B cell (primary cell): ENCODE measurements at regions not wholly inside any gene's neighbourhood (a gene's known extent, or its start where the extent isn't known, plus 50 kb on each side); places are given as distances from the start of the nearest gene placed in this dataset.

Source experiments
- EZH2 ChIP-seq: IDR thresholded peaks from 2 replicates; pipeline ENCODE4 v1.6.1; 2012; ENCODE audit warnings: borderline replicate concordance, low read depth, mild to moderate bottlenecking, moderate library complexity, low read length; ENCODE audit not compliant: insufficient read depth, poor library complexity, severe bottlenecking
- TF ChIP-seq, protein P1 (sequence below): fragments of 200-600 bp; IDR thresholded peaks from one replicate; pipeline ENCODE4 v1.8.0; 2022; ENCODE audit warnings: antibody characterized with exemption, mild to moderate bottlenecking

DNA sequence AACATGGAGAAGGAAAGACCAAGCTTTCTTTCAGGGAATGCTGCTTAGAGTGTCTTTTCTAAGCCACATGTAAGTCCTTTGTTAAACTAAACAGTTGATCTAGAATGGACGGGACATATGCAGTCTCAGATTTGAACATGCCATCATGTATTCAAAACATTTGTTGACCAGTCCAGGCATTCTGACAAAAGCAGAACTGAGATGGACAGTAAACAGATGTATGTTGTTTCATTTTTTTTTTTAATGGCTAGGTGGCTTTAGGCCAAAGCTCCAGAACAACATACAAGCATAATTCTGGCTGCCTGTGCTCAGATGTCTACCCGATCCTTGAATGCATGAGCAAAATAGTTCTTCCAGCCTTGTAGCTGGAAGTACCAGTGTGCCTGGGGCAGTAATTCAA lies 1211.4 kb upstream of the FAM98A start:
- TF ChIP-seq EZH2 = no peak
- TF ChIP-seq, protein P1, sequence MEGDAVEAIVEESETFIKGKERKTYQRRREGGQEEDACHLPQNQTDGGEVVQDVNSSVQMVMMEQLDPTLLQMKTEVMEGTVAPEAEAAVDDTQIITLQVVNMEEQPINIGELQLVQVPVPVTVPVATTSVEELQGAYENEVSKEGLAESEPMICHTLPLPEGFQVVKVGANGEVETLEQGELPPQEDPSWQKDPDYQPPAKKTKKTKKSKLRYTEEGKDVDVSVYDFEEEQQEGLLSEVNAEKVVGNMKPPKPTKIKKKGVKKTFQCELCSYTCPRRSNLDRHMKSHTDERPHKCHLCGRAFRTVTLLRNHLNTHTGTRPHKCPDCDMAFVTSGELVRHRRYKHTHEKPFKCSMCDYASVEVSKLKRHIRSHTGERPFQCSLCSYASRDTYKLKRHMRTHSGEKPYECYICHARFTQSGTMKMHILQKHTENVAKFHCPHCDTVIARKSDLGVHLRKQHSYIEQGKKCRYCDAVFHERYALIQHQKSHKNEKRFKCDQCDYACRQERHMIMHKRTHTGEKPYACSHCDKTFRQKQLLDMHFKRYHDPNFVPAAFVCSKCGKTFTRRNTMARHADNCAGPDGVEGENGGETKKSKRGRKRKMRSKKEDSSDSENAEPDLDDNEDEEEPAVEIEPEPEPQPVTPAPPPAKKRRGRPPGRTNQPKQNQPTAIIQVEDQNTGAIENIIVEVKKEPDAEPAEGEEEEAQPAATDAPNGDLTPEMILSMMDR = no peak
